ENCODE measurements at regions not wholly inside any gene's neighbourhood (a gene's known extent, or its start where the extent isn't known, plus 50 kb on each side); places are given as distances from the start of the nearest gene placed in this dataset.

DNA sequence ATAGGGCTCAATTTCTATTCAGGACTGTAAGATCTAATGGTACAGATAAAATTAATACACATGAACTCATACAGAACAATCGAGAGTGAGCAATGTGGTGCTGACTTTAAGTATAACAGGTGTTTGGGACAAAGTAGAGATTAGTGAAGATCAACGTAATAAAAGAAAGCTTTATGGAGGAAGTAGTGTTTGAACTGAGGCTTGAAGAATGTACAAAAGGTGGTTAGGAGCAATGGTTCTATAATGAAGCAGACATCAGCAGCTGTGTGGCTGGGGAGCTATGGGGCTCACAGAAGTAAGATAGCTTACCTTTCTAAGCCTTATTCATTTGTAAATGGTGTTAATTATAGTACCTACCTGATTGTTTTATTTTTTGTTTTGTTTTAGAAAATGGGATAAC lies 275.4 kb upstream of the RGMB start:
- no peaks in the 10 kb centered on the region for H3K9me3 ChIP-seq (ENCODE audit: control insufficient read depth, insufficient read depth, low read length)
- H4K91ac ChIP-seq (ENCODE audit: insufficient read depth, low read depth, low read length): no peak overlapping the region
- no TSS peak for BruUV-seq (replicated peaks)
- H3K27ac ChIP-seq (ENCODE audit: insufficient read depth, low read length): no peak overlapping the region
- H2BK15ac ChIP-seq (ENCODE audit: low read depth, low read length): no peak overlapping the region
- no peak overlapping the region for H3K4me3 ChIP-seq (ENCODE audit: insufficient read depth, low read depth, low read length)
- intact Hi-C loops (cut with micrococcal nuclease): no loop called here
- H2BK120ac ChIP-seq (ENCODE audit: low read depth, low read length): no peak overlapping the region
- H3K4ac ChIP-seq (ENCODE audit: low read depth, low read length): no peak overlapping the region
- WGBS, 2 experiments (ENCODE audit: extremely low coverage in 2 of 2, insufficient read length in 1 of 2): no CpG with 5 or more reads among the region's 2 CpGs
- no peak overlapping the region for H3K14ac ChIP-seq (replicated peaks; ENCODE audit: low read depth, low read length)
- no peaks in the 10 kb centered on the region for H3K27me3 ChIP-seq (ENCODE audit: control insufficient read depth, insufficient read depth, low read length)
- no peak overlapping the region for H2BK5ac ChIP-seq (ENCODE audit: low read depth, low read length, poor library complexity, severe bottlenecking)
- H4K20me1 ChIP-seq (ENCODE audit: insufficient read depth, low read length): no peaks in the 10 kb centered on the region
- H3K9ac ChIP-seq (ENCODE audit: low read depth, low read length): no peak overlapping the region
- ChIA-PET POLR2A (ENCODE audit: unreplicated experiment) (no interaction called here), CTCF (interaction anchor here (0.7 kb wide), 1 partner anchor 12 kb away, joined by 3 read pairs; no protein-coding TSS in a partner anchor)
- no peak overlapping the region for H2BK20ac ChIP-seq (ENCODE audit: low read depth, low read length)
- H3K79me1 ChIP-seq (ENCODE audit: low read depth in 1 of 2, low read length in 2 of 2): no peaks in the 10 kb centered on the region
- DNase-seq (no peak), ATAC-seq (ENCODE audit: low read depth) (no peak)
- H3K23ac ChIP-seq (ENCODE audit: low read depth, low read length): no peak overlapping the region
- H2AK5ac ChIP-seq (ENCODE audit: low read depth, low read length): no peak overlapping the region
- in situ Hi-C loops (cut with MboI; ENCODE audit: low sequenced_read_pairs): no loop called here
- H2AFZ ChIP-seq (replicated peaks; ENCODE audit: low read length, poor library complexity): no peak overlapping the region
- peaks cover 6% of the 10 kb centered on the region for H3K4me1 ChIP-seq (ENCODE audit: control insufficient read depth, insufficient read depth, low read length)
- peaks cover 4% of the 10 kb centered on the region; the same call in 1 of the 2 replicates for H3K9me1 ChIP-seq (ENCODE audit: insufficient read depth, low read length)
- H4K5ac ChIP-seq (ENCODE audit: low read depth, low read length): no peak overlapping the region
- no peaks in the 10 kb centered on the region for H3K36me3 ChIP-seq (ENCODE audit: control insufficient read depth, insufficient read depth, low read length)
- H3K4me2 ChIP-seq (ENCODE audit: low read depth, low read length): no peak overlapping the region
- no peak for TF ChIP-seq CEBPB (IDR thresholded peaks at IDR 0.05; ENCODE audit: low read depth, low read length)
- TF ChIP-seq, protein P1, sequence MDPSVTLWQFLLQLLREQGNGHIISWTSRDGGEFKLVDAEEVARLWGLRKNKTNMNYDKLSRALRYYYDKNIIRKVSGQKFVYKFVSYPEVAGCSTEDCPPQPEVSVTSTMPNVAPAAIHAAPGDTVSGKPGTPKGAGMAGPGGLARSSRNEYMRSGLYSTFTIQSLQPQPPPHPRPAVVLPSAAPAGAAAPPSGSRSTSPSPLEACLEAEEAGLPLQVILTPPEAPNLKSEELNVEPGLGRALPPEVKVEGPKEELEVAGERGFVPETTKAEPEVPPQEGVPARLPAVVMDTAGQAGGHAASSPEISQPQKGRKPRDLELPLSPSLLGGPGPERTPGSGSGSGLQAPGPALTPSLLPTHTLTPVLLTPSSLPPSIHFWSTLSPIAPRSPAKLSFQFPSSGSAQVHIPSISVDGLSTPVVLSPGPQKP (IDR thresholded peaks at IDR 0.05; ENCODE audit: borderline replicate concordance, low read depth, low read length): no peak
- no peak for TF ChIP-seq MAZ (IDR thresholded peaks at IDR 0.05; ENCODE audit: borderline replicate concordance, low read depth, low read length)
- TF ChIP-seq, protein P2, sequence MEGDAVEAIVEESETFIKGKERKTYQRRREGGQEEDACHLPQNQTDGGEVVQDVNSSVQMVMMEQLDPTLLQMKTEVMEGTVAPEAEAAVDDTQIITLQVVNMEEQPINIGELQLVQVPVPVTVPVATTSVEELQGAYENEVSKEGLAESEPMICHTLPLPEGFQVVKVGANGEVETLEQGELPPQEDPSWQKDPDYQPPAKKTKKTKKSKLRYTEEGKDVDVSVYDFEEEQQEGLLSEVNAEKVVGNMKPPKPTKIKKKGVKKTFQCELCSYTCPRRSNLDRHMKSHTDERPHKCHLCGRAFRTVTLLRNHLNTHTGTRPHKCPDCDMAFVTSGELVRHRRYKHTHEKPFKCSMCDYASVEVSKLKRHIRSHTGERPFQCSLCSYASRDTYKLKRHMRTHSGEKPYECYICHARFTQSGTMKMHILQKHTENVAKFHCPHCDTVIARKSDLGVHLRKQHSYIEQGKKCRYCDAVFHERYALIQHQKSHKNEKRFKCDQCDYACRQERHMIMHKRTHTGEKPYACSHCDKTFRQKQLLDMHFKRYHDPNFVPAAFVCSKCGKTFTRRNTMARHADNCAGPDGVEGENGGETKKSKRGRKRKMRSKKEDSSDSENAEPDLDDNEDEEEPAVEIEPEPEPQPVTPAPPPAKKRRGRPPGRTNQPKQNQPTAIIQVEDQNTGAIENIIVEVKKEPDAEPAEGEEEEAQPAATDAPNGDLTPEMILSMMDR (conservative IDR thresholded peaks at IDR 0.05; ENCODE audit: low read depth, low read length): no peak
- no peak for TF ChIP-seq POLR2A (IDR thresholded peaks at IDR 0.05; ENCODE audit: low read depth, low read length)
- no peak for TF ChIP-seq SMC3 (IDR thresholded peaks at IDR 0.05; ENCODE audit: low read depth, low read length)
- TF ChIP-seq MAFK (IDR thresholded peaks at IDR 0.05; ENCODE audit: low read depth, low read length): no peak
- TF ChIP-seq, protein P3, sequence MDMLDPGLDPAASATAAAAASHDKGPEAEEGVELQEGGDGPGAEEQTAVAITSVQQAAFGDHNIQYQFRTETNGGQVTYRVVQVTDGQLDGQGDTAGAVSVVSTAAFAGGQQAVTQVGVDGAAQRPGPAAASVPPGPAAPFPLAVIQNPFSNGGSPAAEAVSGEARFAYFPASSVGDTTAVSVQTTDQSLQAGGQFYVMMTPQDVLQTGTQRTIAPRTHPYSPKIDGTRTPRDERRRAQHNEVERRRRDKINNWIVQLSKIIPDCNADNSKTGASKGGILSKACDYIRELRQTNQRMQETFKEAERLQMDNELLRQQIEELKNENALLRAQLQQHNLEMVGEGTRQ (IDR thresholded peaks at IDR 0.05; ENCODE audit: low read depth, low read length): no peak
- no peak overlapping the region for H4K8ac ChIP-seq (ENCODE audit: low read depth in 2 of 2, low read length in 2 of 2)
- dilution Hi-C loops (cut with HindIII; ENCODE audit: low sequenced_read_pairs, unreplicated experiment): no loop called here
- H3K56ac ChIP-seq (ENCODE audit: extremely low read depth, insufficient read depth, low read length): no peak overlapping the region
- no peak overlapping the region for H3K18ac ChIP-seq (ENCODE audit: low read depth, low read length)
- no peak overlapping the region for H2AK9ac ChIP-seq (replicated peaks; ENCODE audit: low read depth, low read length, poor library complexity)
